ENCODE measurements at regions not wholly inside any gene's neighbourhood (a gene's known extent, or its start where the extent isn't known, plus 50 kb on each side); places are given as distances from the start of the nearest gene placed in this dataset.

- DNase-seq, result no peak
- Histone ChIP-seq H3K27me3 (no peaks in the 10 kb centered on the region), H3K9ac (ENCODE audit: low read depth in 2 of 2, low read length in 2 of 2) (no peak overlapping the region), H3K4me1 (no peaks in the 10 kb centered on the region), H3K36me3 (no peaks in the 10 kb centered on the region), H3K9me3 (no peaks in the 10 kb centered on the region), H3K27ac (no peak overlapping the region), H3K4me3 (no peak overlapping the region)
- intact Hi-C loops (cut with DNase I), result no loop called here
- no peak for TF ChIP-seq CTCF (IDR thresholded peaks at IDR 0.05)
Observed at GRCh38 chr10:20406281-20407104, 490.6 kb downstream of the NEBL start.

GRCh38 chr10:20405761-20406160, 491.4 kb downstream of the NEBL start:
- TF ChIP-seq CTCF (IDR thresholded peaks at IDR 0.05), result no peak
- DNase-seq, result no peak
- intact Hi-C loops (cut with DNase I), result no loop called here
- no peak overlapping the region for H3K4me3 ChIP-seq
- no peak overlapping the region for H3K9ac ChIP-seq (ENCODE audit: low read depth in 2 of 2, low read length in 2 of 2)
- no peaks in the 10 kb centered on the region for H3K9me3 ChIP-seq
- no peaks in the 10 kb centered on the region for H3K4me1 ChIP-seq
- no peak overlapping the region for H3K27ac ChIP-seq
- no peaks in the 10 kb centered on the region for H3K36me3 ChIP-seq
- no peaks in the 10 kb centered on the region for H3K27me3 ChIP-seq

GRCh38 chr10:20405050-20405449, 492.1 kb downstream of the NEBL start:
- Histone ChIP-seq H3K4me3 (no peak overlapping the region), H3K27ac (no peak overlapping the region), H3K9ac (ENCODE audit: low read depth in 2 of 2, low read length in 2 of 2) (no peak overlapping the region), H3K36me3 (no peaks in the 10 kb centered on the region), H3K9me3 (no peaks in the 10 kb centered on the region), H3K4me1 (no peaks in the 10 kb centered on the region), H3K27me3 (no peaks in the 10 kb centered on the region)
- no peak for DNase-seq
- TF ChIP-seq CTCF (IDR thresholded peaks at IDR 0.05), result no peak
- intact Hi-C loops (cut with DNase I), result no loop called here

- H3K36me3 ChIP-seq, result no peaks in the 10 kb centered on the region
- TF ChIP-seq CTCF (IDR thresholded peaks at IDR 0.05), result no peak
- H3K27me3 ChIP-seq, result no peaks in the 10 kb centered on the region
- no peaks in the 10 kb centered on the region for H3K4me1 ChIP-seq
- DNase-seq, result no peak
- no peak overlapping the region for H3K4me3 ChIP-seq
- no peak overlapping the region for H3K9ac ChIP-seq (ENCODE audit: low read depth in 2 of 2, low read length in 2 of 2)
- intact Hi-C loops (cut with DNase I), result no loop called here
- H3K9me3 ChIP-seq, result no peaks in the 10 kb centered on the region
- no peak overlapping the region for H3K27ac ChIP-seq
Observed at GRCh38 chr10:20399772-20400171, 497.3 kb downstream of the NEBL start.

GRCh38 chr10:20396701-20397100, 500.4 kb downstream of the NEBL start:
- no peak overlapping the region for H3K27ac ChIP-seq
- H3K9ac ChIP-seq (ENCODE audit: low read depth in 2 of 2, low read length in 2 of 2), result no peak overlapping the region
- no peak overlapping the region for H3K4me3 ChIP-seq
- H3K27me3 ChIP-seq, result no peaks in the 10 kb centered on the region
- H3K9me3 ChIP-seq, result no peaks in the 10 kb centered on the region
- no peak for TF ChIP-seq CTCF (IDR thresholded peaks at IDR 0.05)
- intact Hi-C loops (cut with DNase I), result no loop called here
- H3K36me3 ChIP-seq, result no peaks in the 10 kb centered on the region
- DNase-seq, result no peak
- H3K4me1 ChIP-seq, result no peaks in the 10 kb centered on the region
